K562 (cell line): ENCODE measurements at regions not wholly inside any gene's neighbourhood (a gene's known extent, or its start where the extent isn't known, plus 50 kb on each side); places are given as distances from the start of the nearest gene placed in this dataset.

Experiments
- ATAC-seq: fragments of 200-7000 bp; cut with Tn5 transposase; 3 replicates; pipeline ENCODE4 v1.9.1; 2020; ENCODE audit warnings: moderate library complexity
- BruUV-seq: library from RNA; stranded (reverse); fragments of 400-500 nt; replicated peaks from 2 replicates; lab custom pipeline; 2021; lab: Mats Ljungman, UMichigan
- CTCF ChIA-PET: fragments of 300-600 bp; formaldehyde crosslinking; extraction: SDS; loops from one replicate; lab custom pipeline; 2021; ENCODE audit warnings: low intra/inter-chr PET ratio; lab: Yijun Ruan, JAX
- POLR2A ChIA-PET: fragments of 300-600, 350-650 bp; sonication (Branson Sonifier 250); formaldehyde crosslinking; extraction: SDS; loops from one replicate; lab custom pipeline; 2021; ENCODE audit warnings: antibody characterized with exemption, inconsistent platforms; lab: Yijun Ruan, JAX
- DNase-seq, 4 experiments: peaks; one replicate each; pipeline versions ENCODE4 v3.0.0 to v3.0.0-alpha.2; 2011 to 2018; ENCODE audit warnings: low spot score in 3 of 4, mixed read lengths in 3 of 4; ENCODE audit errors: extremely low read depth in 1 of 4
- FAIRE-seq: peaks from 2 replicates; lab custom pipeline; 2011; peaks lifted over from hg19 to GRCh38; lab: Jason Lieb, UNC
- H2AFZ ChIP-seq: 2 replicates; pipeline ENCODE4 v1.6.0; 2011; ENCODE audit warnings: low read depth, low read length, control low read depth, inconsistent platforms
- H3K27ac ChIP-seq: fragments of 200-600 bp; 3 replicates; pipeline ENCODE4 v1.8.0; 2011; ENCODE audit warnings: low read depth, mild to moderate bottlenecking, control low read depth, inconsistent platforms, low read length, moderate library complexity, mixed read lengths; ENCODE audit errors: extremely low read depth
- H3K27me3 ChIP-seq, 2 experiments: fragments of 300-600 bp in 1 of 2; 2 replicates in 1 of 2; 3 replicates in 1 of 2; pipeline versions ENCODE4 v1.6.0 to v1.8.0; 2011; ENCODE audit warnings: inconsistent platforms in 2 of 2, low read length in 2 of 2, mild to moderate bottlenecking in 1 of 2, mixed read lengths in 1 of 2, moderate library complexity in 1 of 2; ENCODE audit not compliant: control insufficient read depth in 2 of 2, insufficient read depth in 2 of 2
- H3K36me3 ChIP-seq: fragments of 300-600 bp; 3 replicates; pipeline ENCODE4 v1.8.0; 2011; ENCODE audit warnings: mild to moderate bottlenecking, low read length, inconsistent platforms; ENCODE audit not compliant: control insufficient read depth, insufficient read depth
- H3K4me1 ChIP-seq, 2 experiments: fragments of 200-600 bp in 1 of 2; replicated peaks in 1 of 2; 2 replicates in 1 of 2; 3 replicates in 1 of 2; pipeline versions ENCODE4 v1.5.1 to v1.8.0; 2011; ENCODE audit warnings: inconsistent platforms in 2 of 2, low read length in 2 of 2, mild to moderate bottlenecking in 1 of 2, mixed read lengths in 1 of 2, moderate library complexity in 1 of 2; ENCODE audit not compliant: control insufficient read depth in 2 of 2, insufficient read depth in 2 of 2
- H3K4me2 ChIP-seq: 2 replicates; pipeline ENCODE4 v1.6.1; 2011; ENCODE audit warnings: low read length, control low read depth, inconsistent platforms, mixed read lengths; ENCODE audit not compliant: insufficient read depth
- H3K4me3 ChIP-seq: fragments of 200-600 bp; sonication (generic), shearing (Covaris generic); 2 replicates; pipeline ENCODE4 v1.5.1; 2016; ENCODE audit warnings: control low read depth, inconsistent platforms
- H3K79me2 ChIP-seq: fragments of 200-600 bp; 3 replicates; pipeline ENCODE4 v1.8.0; 2011; ENCODE audit warnings: low read length, inconsistent platforms; ENCODE audit not compliant: control insufficient read depth, insufficient read depth
- H3K9ac ChIP-seq, 2 experiments: 2 replicates each; pipeline versions ENCODE4 v1.6.0 to v1.6.1; 2011; ENCODE audit warnings: low read depth in 2 of 2, low read length in 2 of 2, control low read depth in 1 of 2, inconsistent platforms in 1 of 2, mild to moderate bottlenecking in 1 of 2, mixed read lengths in 1 of 2; ENCODE audit not compliant: insufficient read depth in 1 of 2
- H3K9me1 ChIP-seq: one replicate; pipeline ENCODE4 v1.6.0; 2011; ENCODE audit warnings: inconsistent platforms, mild to moderate bottlenecking, low read length, moderate library complexity; ENCODE audit not compliant: control insufficient read depth, insufficient read depth
- H3K9me3 ChIP-seq: replicated peaks from 2 replicates; pipeline ENCODE4 v1.5.1; 2011; ENCODE audit warnings: low read depth, low read length, inconsistent platforms; ENCODE audit not compliant: control insufficient read depth, insufficient read depth
- H4K20me1 ChIP-seq: replicated peaks from 2 replicates; pipeline ENCODE4 v1.6.1; 2011; ENCODE audit warnings: low read length, inconsistent platforms, mixed read lengths; ENCODE audit not compliant: control insufficient read depth, insufficient read depth
- EWSR1 ChIP-seq: fragments of 450-650 bp; IDR thresholded peaks from 2 replicates; pipeline ENCODE4 v1.6.1; 2018; ENCODE audit warnings: borderline replicate concordance, mild to moderate bottlenecking, low read depth, moderate library complexity; ENCODE audit not compliant: partially characterized antibody
- FOXM1 ChIP-seq, 2 experiments: fragments of 450-650 bp in 1 of 2; sonication (generic) in 1 of 2; formaldehyde crosslinking in 1 of 2; IDR thresholded peaks; 2 replicates each; pipeline versions ENCODE4 v1.6.1 to v1.9.0; 2017 to 2022; ENCODE audit warnings: low read depth in 2 of 2, mild to moderate bottlenecking in 2 of 2, missing genetic modification reagents in 1 of 2, moderate library complexity in 1 of 2
- HNRNPL ChIP-seq: fragments of 200-400 bp; formaldehyde crosslinking; IDR thresholded peaks from 2 replicates; pipeline ENCODE4 v1.6.1; 2017; ENCODE audit warnings: low read depth, mild to moderate bottlenecking, low read length
- ILF3 ChIP-seq: fragments of 450-650 bp; IDR thresholded peaks from 2 replicates; pipeline ENCODE4 v1.6.1; 2018; ENCODE audit warnings: antibody characterized with exemption, mild to moderate bottlenecking, moderate library complexity, borderline replicate concordance
- MXI1 ChIP-seq: IDR thresholded peaks from 2 replicates; pipeline ENCODE4 v1.6.1; 2011; ENCODE audit warnings: low read depth, mild to moderate bottlenecking, improper control_type of control experiment, low read length
- TBL1XR1 ChIP-seq, 2 experiments: IDR thresholded peaks; 2 replicates each; pipeline ENCODE4 v1.6.1; 2012; ENCODE audit warnings: improper control_type of control experiment in 2 of 2, low read length in 2 of 2, mild to moderate bottlenecking in 1 of 2
- TEAD4 ChIP-seq, 2 experiments: sonication (generic) in 1 of 2; formaldehyde crosslinking in 1 of 2; IDR thresholded peaks; 2 replicates each; pipeline versions ENCODE4 v1.6.1 to v1.8.0; 2012 to 2022; ENCODE audit warnings: borderline replicate concordance in 1 of 2, inconsistent platforms in 1 of 2, low read length in 1 of 2, mild to moderate bottlenecking in 1 of 2, missing genetic modification reagents in 1 of 2
- ZNF398 ChIP-seq: fragments of 250-450 bp; sonication (Bioruptor Pico); IDR thresholded peaks from 2 replicates; pipeline ENCODE4 v1.8.0; 2021; ENCODE audit warnings: moderate library complexity, mild to moderate bottlenecking, inconsistent platforms
- ZNF668 ChIP-seq: fragments of 250-450 bp; sonication (Bioruptor Pico); IDR thresholded peaks from 2 replicates; pipeline ENCODE4 v1.8.0; 2022; ENCODE audit warnings: mild to moderate bottlenecking, inconsistent platforms
- WGBS: fragments of 100-300 bp; shearing (Covaris generic); methylation state at CpG from one replicate; pipeline ENCODE4 v1.1.6; 2016; ENCODE audit warnings: low coverage, mixed read lengths; ENCODE audit not compliant: insufficient coverage; ENCODE audit errors: missing lambda C conversion rate; 5-methylcytosine and 5-hydroxymethylcytosine counted together
- in situ Hi-C: fragments of 300-500 bp; cut with MboI; formaldehyde crosslinking; loops from 4 replicates; pipeline ENCODE4 v1.15.0; 2018; ENCODE audit warnings: inconsistent platforms, mixed read lengths
- intact Hi-C: fragments of 100-400 bp; cut with micrococcal nuclease; formaldehyde crosslinking; loops from 2 replicates; pipeline ENCODE4 v1.14.2; 2022
- TF ChIP-seq, protein P1 (sequence below), 3 experiments: IDR thresholded peaks in 2 of 3; conservative IDR thresholded peaks in 1 of 3; 2 replicates each; pipeline ENCODE4 v1.5.1; 2011 to 2012; ENCODE audit warnings: low read length in 3 of 3, mild to moderate bottlenecking in 3 of 3, control low read depth in 2 of 3, improper control_type of control experiment in 1 of 3, inconsistent platforms in 1 of 3, low read depth in 1 of 3, mixed read lengths in 1 of 3, moderate library complexity in 1 of 3; ENCODE audit not compliant: insufficient read depth in 2 of 3

GRCh38 chr6:138638604-138639003 is 135.0 kb upstream of the CCDC28A start:
- no peak for DNase-seq
- Histone ChIP-seq H3K36me3 (no peaks in the 10 kb centered on the region), H3K9me3 (no peaks in the 10 kb centered on the region), H3K9ac (no peak overlapping the region), H3K4me3 (no peak overlapping the region), H2AFZ (no peak overlapping the region), H3K27me3 (no peaks in the 10 kb centered on the region), H3K4me1 (no peaks in the 10 kb centered on the region), H3K9me1 (no peaks in the 10 kb centered on the region), H3K79me2 (no peaks in the 10 kb centered on the region), H3K4me2 (no peak overlapping the region), H4K20me1 (no peaks in the 10 kb centered on the region), H3K27ac (no peak overlapping the region)
- CTCF ChIA-PET, result no interaction called here
- intact Hi-C loops, result no loop called here
- in situ Hi-C loops, result no loop called here
- BruUV-seq, result no TSS peak
- FAIRE-seq, result no peak
- POLR2A ChIA-PET, result interaction anchor here (0.6 to 1.1 kb wide), 2 partner anchors 15 kb away, joined by 3 read pairs; no protein-coding TSS in a partner anchor
- ATAC-seq, result no peak
- WGBS, result 3% methylated on average over 3 of the region's 3 CpGs
- TF ChIP-seq ZNF398 (CRISPR knock-in tag) (no peak), MXI1 (no peak), HNRNPL (no peak), ILF3 (no peak), ZNF668 (CRISPR knock-in tag) (no peak), TBL1XR1 (IDR thresholded peaks at IDR 0.05; ENCODE audit: low read length in 2 of 2) (no peak), TEAD4 (IDR thresholded peaks at IDR 0.05; ENCODE audit: low read length) (no peak), TEAD4 (CRISPR knock-in tag; IDR thresholded peaks at IDR 0.05; ENCODE audit: borderline replicate concordance) (no peak), EWSR1 (no peak), FOXM1 (IDR thresholded peaks at IDR 0.05; ENCODE audit: low read depth) (no peak), FOXM1 (CRISPR knock-in tag; IDR thresholded peaks at IDR 0.05; ENCODE audit: low read depth) (no peak)
- TF ChIP-seq, protein P1, sequence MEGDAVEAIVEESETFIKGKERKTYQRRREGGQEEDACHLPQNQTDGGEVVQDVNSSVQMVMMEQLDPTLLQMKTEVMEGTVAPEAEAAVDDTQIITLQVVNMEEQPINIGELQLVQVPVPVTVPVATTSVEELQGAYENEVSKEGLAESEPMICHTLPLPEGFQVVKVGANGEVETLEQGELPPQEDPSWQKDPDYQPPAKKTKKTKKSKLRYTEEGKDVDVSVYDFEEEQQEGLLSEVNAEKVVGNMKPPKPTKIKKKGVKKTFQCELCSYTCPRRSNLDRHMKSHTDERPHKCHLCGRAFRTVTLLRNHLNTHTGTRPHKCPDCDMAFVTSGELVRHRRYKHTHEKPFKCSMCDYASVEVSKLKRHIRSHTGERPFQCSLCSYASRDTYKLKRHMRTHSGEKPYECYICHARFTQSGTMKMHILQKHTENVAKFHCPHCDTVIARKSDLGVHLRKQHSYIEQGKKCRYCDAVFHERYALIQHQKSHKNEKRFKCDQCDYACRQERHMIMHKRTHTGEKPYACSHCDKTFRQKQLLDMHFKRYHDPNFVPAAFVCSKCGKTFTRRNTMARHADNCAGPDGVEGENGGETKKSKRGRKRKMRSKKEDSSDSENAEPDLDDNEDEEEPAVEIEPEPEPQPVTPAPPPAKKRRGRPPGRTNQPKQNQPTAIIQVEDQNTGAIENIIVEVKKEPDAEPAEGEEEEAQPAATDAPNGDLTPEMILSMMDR (IDR thresholded peaks at IDR 0.05 in 2 of 3, conservative IDR thresholded peaks at IDR 0.05 in 1 of 3; ENCODE audit: insufficient read depth in 2 of 3, low read depth in 1 of 3, low read length in 3 of 3), result no peak
